GM18519 (cell line): ENCODE measurements at regions not wholly inside any gene's neighbourhood (a gene's known extent, or its start where the extent isn't known, plus 50 kb on each side); places are given as distances from the start of the nearest gene placed in this dataset.

Experiments used
- ATAC-seq: cut with Tn5 transposase; IDR thresholded peaks from one replicate; pipeline ENCODE4 v1.9.1; 2021; ENCODE audit warnings: mild to moderate bottlenecking, moderate library complexity; ENCODE audit not compliant: unreplicated experiment, low FRiP score

DNA sequence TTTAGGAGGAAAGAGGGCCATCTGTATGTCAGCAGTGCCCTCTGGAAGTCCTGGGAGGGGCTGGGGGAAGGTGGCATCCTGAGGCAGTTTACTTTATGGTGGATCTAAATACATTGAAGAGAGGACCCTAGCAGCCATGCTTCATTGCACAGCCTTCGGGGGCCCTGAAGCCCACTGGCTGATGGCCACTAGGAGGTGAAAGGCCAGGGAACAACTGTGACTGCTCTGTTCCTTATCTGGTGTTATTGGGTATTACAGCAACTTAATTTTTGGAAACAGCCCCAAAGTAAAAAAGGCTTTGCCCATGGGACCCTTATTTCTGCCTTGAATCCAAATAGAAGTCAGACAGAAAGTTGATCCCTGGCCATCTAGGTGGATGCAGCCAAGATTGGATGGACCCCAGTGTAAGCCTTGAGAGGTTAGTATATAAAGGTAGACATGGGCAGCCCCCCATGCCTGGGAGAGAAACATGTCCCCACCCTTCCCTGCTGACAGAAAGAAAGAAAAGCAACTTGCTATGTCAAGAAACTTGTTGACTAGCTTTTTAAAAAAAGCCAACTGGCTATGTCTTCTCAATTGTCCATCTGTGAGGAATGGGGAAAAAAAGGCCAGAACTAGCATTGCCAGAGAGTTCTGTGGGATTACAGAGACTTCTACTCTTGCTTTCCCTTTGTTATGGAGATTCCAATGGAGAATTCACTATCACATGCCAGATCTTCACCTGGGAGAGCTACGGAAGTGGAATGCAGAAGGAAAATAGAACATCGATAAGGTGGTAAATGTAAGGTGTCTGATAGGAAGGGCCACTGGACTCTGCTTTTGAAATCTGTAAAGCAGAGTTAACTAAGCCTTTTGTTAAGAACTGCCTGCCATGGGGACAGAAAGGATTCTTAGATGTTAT, 58.6 kb upstream of the OSR1 start:
- ATAC-seq: no peak

DNA sequence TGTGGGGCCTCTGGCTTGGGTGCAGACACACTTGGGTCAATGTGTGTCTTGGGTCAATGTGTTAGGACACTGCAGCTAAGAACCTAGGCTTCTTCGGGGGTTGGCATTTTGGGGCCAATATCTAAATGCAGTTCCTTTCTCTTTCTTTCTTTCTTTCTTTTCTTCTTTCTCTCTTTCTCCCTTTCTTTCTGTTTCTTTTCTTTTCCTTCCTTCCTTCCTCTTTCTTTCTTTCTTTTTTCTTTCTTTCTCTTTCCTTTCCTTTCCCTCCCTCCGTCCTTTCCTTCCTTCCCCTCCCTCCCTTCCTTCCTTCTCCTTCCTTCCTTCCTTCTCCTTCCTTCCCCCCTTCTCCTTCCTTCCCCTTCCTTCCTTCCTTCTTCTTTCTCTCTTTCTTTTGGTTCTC, 57.7 kb upstream of the OSR1 start:
- no peak for ATAC-seq

DNA sequence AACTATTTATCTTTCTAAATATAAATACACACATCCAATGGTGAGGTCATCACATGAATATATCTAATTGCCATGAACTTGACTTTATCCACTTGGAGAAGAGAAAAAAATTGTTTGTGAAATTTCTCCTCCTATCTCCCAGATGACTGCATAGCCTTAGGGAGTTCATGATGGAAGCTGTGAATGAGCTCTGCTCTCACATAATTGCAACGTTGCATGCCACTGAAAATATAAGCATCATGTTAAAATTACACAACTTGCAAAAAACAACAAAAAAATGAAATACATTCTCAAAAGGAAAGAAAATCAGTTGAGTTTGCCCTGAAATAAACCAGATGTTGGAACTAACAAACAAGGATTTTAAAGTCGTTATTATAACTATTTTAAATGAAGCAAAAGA, 50.6 kb upstream of the OSR1 start:
- no peak for ATAC-seq

DNA sequence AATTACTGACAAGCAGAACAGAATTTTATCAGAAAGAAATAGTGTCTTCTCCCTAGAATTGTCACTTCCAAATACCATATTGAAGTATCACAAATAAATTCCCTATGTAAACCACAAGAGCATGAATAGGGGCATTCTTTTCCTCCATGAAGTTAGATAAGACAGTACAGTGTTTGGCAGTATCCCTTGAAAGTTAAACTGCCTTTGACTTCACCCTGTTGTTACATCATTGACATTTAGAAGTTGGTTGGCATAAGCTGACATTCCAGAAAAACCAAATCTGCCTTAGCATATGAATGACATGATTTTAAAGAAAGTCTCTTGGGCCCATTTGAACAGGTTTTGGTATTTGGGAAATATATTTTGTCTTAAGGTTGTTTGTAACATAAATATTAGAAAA, 50.2 kb upstream of the OSR1 start:
- ATAC-seq: no peak
